ENCODE measurements at regions not wholly inside any gene's neighbourhood (a gene's known extent, or its start where the extent isn't known, plus 50 kb on each side); places are given as distances from the start of the nearest gene placed in this dataset.

DNA sequence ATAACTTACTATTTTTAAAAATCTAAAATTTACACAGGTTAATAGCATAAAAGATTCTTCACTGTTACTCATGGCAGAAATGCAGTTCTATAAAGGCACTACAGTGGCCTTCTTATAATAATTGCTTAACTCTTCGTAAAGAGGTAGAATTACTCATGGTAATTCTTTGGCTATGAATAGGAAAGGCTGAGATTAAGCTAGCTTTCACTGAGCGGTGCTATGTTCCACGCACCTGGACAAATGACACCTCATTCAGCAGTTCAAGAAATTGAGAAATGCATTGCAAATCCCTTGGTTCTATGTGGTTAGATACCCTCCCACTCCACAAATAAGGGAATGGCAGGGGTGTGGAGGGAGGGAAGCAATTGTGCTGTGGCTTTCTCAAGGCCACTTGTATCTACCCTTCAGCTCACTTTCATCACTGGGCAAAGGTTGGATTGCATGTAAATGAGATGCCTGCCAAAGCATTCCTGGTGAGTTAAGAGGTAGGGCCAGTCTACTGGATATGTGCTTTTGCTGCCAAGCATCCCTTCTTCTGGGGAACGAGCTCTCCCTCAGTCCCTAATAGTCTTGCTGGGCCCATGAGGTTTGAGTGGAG lies 210.9 kb downstream of the TEX36 start:
- no peak overlapping the region for H3K9ac ChIP-seq (replicated peaks; ENCODE audit: extremely low read depth, insufficient read depth, low read length)
- no TSS peak for BruUV-seq (replicated peaks)
- POLR2A ChIA-PET: no interaction called here

More for the DNA sequence above, 210.9 kb downstream of the TEX36 start:
- no peaks in the 10 kb centered on the region for H3K36me3 ChIP-seq (ENCODE audit: control insufficient read depth in 2 of 2, extremely low read depth in 1 of 2, insufficient read depth in 2 of 2, low read length in 2 of 2)
- dilution Hi-C loops (cut with MboI; ENCODE audit: extremely low pct_ligation_motif_present, low sequenced_read_pairs): no loop called here
- no peaks in the 10 kb centered on the region for H3K79me2 ChIP-seq (ENCODE audit: control insufficient read depth, insufficient read depth, low read length)
- intact Hi-C loops (cut with micrococcal nuclease): no loop called here
- no peak for DNase-seq (ENCODE audit: low read depth, low spot score)
- H3K27me3 ChIP-seq (ENCODE audit: control insufficient read depth in 2 of 2, insufficient read depth in 2 of 2, low read length in 2 of 2): peaks cover 0 to 2% of the 10 kb centered on the region in 2 experiments
- H4K20me1 ChIP-seq (replicated peaks; ENCODE audit: control insufficient read depth, extremely low read depth, insufficient read depth, low read length): no peaks in the 10 kb centered on the region
- no peak overlapping the region for H3K4me3 ChIP-seq (replicated peaks in 1 of 3; ENCODE audit: insufficient read depth in 1 of 3, low read depth in 1 of 3, low read length in 3 of 3)
- H3K27ac ChIP-seq (ENCODE audit: insufficient read depth, low read depth, low read length): no peak overlapping the region
- CTCF ChIA-PET: interaction anchor here (1.6 kb wide), 1 partner anchor 13 kb away, joined by 5 read pairs; no protein-coding TSS in a partner anchor
- no peak for FAIRE-seq
- H3K9me3 ChIP-seq (replicated peaks; ENCODE audit: control insufficient read depth, insufficient read depth, low read length): no peaks in the 10 kb centered on the region
- no peak overlapping the region for H3K4me2 ChIP-seq (ENCODE audit: insufficient read depth, low read length)
- no peak for TF ChIP-seq CTCF (IDR thresholded peaks at IDR 0.05; ENCODE audit: extremely low read depth in 1 of 2, insufficient read depth in 1 of 2, low read depth in 1 of 2, low read length in 2 of 2)
- TF ChIP-seq JUN (IDR thresholded peaks at IDR 0.05; ENCODE audit: borderline replicate concordance, insufficient read depth, insufficient read length, low read depth): no peak
- no peak for TF ChIP-seq EZH2 (IDR thresholded peaks at IDR 0.05; ENCODE audit: borderline replicate concordance, low read depth, low read length, severe bottlenecking)
- no peak for TF ChIP-seq FOS (IDR thresholded peaks at IDR 0.05; ENCODE audit: borderline replicate concordance, insufficient read depth, low read length)
- no peak for TF ChIP-seq POLR2A (IDR thresholded peaks at IDR 0.05; ENCODE audit: low read depth, low read length)
- TF ChIP-seq GATA2 (IDR thresholded peaks at IDR 0.05; ENCODE audit: insufficient read depth, insufficient read length, low read depth, low read length): no peak
- TF ChIP-seq, protein P1, sequence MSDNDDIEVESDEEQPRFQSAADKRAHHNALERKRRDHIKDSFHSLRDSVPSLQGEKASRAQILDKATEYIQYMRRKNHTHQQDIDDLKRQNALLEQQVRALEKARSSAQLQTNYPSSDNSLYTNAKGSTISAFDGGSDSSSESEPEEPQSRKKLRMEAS (IDR thresholded peaks at IDR 0.05; ENCODE audit: insufficient read depth, insufficient read length): no peak
- no peak for TF ChIP-seq MYC (IDR thresholded peaks at IDR 0.05; ENCODE audit: low read depth, low read length)
- TF ChIP-seq POLR2AphosphoS5 (IDR thresholded peaks at IDR 0.05; ENCODE audit: insufficient read depth, low read depth, low read length): no peak
- H3K9me1 ChIP-seq (replicated peaks; ENCODE audit: control insufficient read depth, extremely low read depth, insufficient read depth, low read length): no peaks in the 10 kb centered on the region
- no peak overlapping the region for H2AFZ ChIP-seq (ENCODE audit: low read depth, low read length)
- H3K4me1 ChIP-seq (ENCODE audit: control insufficient read depth, extremely low read depth, insufficient read depth, low read length): no peaks in the 10 kb centered on the region
